ENCODE measurements at regions not wholly inside any gene's neighbourhood (a gene's known extent, or its start where the extent isn't known, plus 50 kb on each side); places are given as distances from the start of the nearest gene placed in this dataset.

DNA sequence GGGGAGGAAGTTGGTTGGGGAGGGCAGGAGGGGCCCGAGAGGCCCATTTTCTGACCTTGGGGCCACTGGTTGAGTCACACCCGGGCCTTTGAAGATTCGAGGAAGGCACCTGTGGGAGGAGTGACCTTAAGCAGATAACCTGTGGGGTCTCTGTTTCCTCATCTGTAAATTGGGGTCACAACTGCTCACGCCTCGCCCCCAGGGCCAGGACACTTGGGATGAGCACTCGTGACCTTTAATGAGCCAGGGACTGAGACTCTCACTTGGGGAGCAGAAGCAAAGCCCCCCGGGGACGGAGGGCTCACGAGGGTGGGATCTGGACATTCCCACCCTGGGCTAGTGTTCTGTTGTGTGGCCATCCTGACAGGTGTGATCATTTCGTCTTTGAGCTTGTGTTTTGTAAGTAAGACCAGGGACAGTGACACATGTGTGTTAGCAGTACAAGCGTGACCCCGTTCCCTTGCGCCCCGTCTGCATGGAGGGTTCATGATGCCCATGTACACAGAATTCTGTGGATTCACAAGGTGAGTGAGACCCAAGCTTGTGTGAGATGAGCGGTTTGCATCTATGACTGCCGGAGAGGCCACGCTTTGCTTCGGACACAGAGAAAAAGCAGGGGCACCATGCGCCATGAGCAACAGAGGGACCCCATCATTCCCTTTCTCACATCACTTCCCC, 79.3 kb upstream of the PMEPA1 start:
- Mint-ChIP-seq H3K27ac (ENCODE audit: unreplicated experiment) (no peak overlapping the region), H3K36me3 (ENCODE audit: insufficient read depth, unreplicated experiment) (no peaks in the 10 kb centered on the region), H3K4me3 (ENCODE audit: unreplicated experiment) (no peak overlapping the region), H3K9me3 (ENCODE audit: unreplicated experiment) (peaks cover 10% of the 10 kb centered on the region), H3K4me1 (ENCODE audit: low read depth, unreplicated experiment) (peaks cover 6% of the 10 kb centered on the region), H3K27me3 (ENCODE audit: insufficient read depth, unreplicated experiment) (no peaks in the 10 kb centered on the region)
- Histone ChIP-seq H3K27me3 (replicated peaks; ENCODE audit: control insufficient read depth, insufficient read depth, low read length) (no peaks in the 10 kb centered on the region), H3K9me3 (no peaks in the 10 kb centered on the region), H3K36me3 (ENCODE audit: control insufficient read depth, insufficient read depth, low read length) (no peaks in the 10 kb centered on the region), H3K4me1 (0 out of 2 replicates have a peak, but pooled peaks cover 5% of the 10 kb centered on the region), H3K4me3 (ENCODE audit: low read depth, low read length) (no peak overlapping the region)
- intact Hi-C loops (cut with micrococcal nuclease; ENCODE audit: unreplicated experiment): no loop called here
- DNase-seq: peak in 1 of 2 experiments; percentile 37
- ChIA-PET CTCF (no interaction called here), POLR2A (no interaction called here)
- BruUV-seq (replicated peaks): no TSS peak
- TF ChIP-seq, protein P1, sequence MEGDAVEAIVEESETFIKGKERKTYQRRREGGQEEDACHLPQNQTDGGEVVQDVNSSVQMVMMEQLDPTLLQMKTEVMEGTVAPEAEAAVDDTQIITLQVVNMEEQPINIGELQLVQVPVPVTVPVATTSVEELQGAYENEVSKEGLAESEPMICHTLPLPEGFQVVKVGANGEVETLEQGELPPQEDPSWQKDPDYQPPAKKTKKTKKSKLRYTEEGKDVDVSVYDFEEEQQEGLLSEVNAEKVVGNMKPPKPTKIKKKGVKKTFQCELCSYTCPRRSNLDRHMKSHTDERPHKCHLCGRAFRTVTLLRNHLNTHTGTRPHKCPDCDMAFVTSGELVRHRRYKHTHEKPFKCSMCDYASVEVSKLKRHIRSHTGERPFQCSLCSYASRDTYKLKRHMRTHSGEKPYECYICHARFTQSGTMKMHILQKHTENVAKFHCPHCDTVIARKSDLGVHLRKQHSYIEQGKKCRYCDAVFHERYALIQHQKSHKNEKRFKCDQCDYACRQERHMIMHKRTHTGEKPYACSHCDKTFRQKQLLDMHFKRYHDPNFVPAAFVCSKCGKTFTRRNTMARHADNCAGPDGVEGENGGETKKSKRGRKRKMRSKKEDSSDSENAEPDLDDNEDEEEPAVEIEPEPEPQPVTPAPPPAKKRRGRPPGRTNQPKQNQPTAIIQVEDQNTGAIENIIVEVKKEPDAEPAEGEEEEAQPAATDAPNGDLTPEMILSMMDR (IDR thresholded peaks at IDR 0.05; ENCODE audit: insufficient read depth in 1 of 2, low read depth in 1 of 2, low read length in 1 of 2, severe bottlenecking in 1 of 2, unreplicated experiment in 1 of 2): no peak

DNA sequence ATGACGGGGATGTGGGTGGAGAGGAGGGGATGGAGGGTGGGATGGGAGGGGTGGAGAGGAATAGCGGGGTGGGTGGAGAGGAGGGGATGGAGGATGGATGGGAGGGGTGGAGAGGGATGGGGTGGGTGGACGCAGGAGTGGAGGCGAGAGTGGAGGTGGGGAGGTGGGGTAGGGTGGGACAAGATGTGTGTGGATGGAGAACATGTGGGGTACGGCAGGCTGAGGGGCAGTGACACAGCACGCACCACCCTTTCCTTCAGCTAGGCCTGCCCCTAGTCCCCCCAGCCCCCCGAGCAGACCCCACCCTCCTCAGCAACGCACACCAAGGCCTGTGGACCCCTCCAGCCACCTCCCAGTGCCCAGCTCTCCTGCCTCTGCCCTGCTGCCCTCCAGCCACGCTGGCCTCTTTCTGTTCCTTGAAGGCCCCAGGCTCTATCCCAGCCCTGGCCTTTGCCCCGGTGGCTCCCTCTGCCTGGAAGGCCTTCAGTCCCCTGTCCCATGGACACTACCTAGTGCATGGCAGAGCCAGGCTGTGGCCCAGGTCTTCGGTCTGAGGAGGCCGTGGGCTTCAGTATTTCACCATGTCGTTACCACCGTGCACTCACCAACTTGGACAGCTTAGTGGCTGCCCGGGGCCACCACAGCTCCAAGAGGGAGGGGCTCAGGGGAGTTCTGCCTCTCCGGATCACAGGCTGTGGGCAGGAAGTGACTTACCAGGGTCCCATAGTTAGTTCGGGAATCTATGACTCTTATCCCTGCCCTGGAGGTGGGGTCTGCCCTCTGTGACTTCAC, 78.4 kb upstream of the PMEPA1 start:
- H3K4me1 ChIP-seq: 0 out of 2 replicates have a peak, but pooled peaks cover 5% of the 10 kb centered on the region
- H3K36me3 Mint-ChIP-seq (ENCODE audit: insufficient read depth, unreplicated experiment): no peaks in the 10 kb centered on the region
- H3K27ac Mint-ChIP-seq (ENCODE audit: unreplicated experiment): no peak overlapping the region
- H3K4me1 Mint-ChIP-seq (ENCODE audit: low read depth, unreplicated experiment): peaks cover 6% of the 10 kb centered on the region
- CTCF ChIA-PET: no interaction called here
- H3K9me3 ChIP-seq: no peaks in the 10 kb centered on the region
- no peaks in the 10 kb centered on the region for H3K27me3 ChIP-seq (replicated peaks; ENCODE audit: control insufficient read depth, insufficient read depth, low read length)
- intact Hi-C loops (cut with micrococcal nuclease; ENCODE audit: unreplicated experiment): no loop called here
- BruUV-seq (replicated peaks): no TSS peak
- peak in 1 of 2 experiments; percentile 47 for DNase-seq
- no peak overlapping the region for H3K4me3 ChIP-seq (ENCODE audit: low read depth, low read length)
- no peaks in the 10 kb centered on the region for H3K36me3 ChIP-seq (ENCODE audit: control insufficient read depth, insufficient read depth, low read length)
- no peak overlapping the region for H3K4me3 Mint-ChIP-seq (ENCODE audit: unreplicated experiment)
- H3K9me3 Mint-ChIP-seq (ENCODE audit: unreplicated experiment): peaks cover 10% of the 10 kb centered on the region
- H3K27me3 Mint-ChIP-seq (ENCODE audit: insufficient read depth, unreplicated experiment): no peaks in the 10 kb centered on the region
- TF ChIP-seq, protein P1 (IDR thresholded peaks at IDR 0.05; ENCODE audit: insufficient read depth in 1 of 2, low read depth in 1 of 2, low read length in 1 of 2, severe bottlenecking in 1 of 2, unreplicated experiment in 1 of 2): no peak
- POLR2A ChIA-PET: no interaction called here

DNA sequence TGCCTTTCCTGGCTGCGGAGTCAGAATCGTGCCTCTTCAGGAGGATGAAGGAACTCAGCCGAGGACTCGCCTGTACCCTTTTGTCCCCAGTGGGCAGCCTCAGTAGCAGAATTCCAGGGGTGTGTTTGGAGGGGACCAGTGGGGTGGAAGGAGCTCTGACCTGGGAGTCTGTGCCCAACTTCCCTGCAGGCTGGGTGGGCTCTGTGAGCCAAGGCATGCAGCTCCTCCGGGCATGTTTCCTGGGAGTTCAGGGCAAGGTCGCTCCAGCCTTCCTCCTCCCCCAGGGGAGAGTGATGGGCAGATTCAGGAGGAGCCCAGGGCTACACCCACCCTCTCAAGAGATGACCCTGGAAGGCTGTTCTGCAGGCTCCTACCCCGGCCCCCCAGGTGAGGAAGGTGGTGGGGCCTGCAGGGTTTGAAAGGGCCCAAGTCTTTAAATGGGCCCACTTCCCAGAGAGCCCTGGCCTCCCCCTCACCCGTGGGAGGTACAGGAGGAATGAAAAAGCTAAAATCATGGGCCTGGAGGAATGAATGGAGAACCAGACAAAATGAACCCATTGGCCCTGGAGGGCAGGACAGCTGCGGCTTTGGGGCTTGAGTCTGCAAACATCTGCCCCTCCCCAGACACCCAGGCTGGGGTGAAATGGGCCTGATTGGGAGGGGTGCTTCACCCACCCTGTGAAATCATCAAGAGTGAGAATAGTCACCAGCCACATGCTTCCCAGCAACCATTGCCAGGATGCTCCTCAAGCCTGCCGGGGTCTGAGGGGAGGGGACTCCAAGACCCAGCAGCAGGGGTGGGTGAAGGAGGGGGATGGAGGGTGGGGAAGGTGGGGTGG, 77.6 kb upstream of the PMEPA1 start:
- Histone ChIP-seq H3K27me3 (replicated peaks; ENCODE audit: control insufficient read depth, insufficient read depth, low read length) (no peaks in the 10 kb centered on the region), H3K9me3 (no peaks in the 10 kb centered on the region), H3K36me3 (ENCODE audit: control insufficient read depth, insufficient read depth, low read length) (no peaks in the 10 kb centered on the region), H3K4me3 (ENCODE audit: low read depth, low read length) (no peak overlapping the region), H3K4me1 (0 out of 2 replicates have a peak, but pooled peaks cover 5% of the 10 kb centered on the region)
- peak in 1 of 2 experiments; percentile 34 for DNase-seq
- BruUV-seq (replicated peaks): no TSS peak
- Mint-ChIP-seq H3K9me3 (ENCODE audit: unreplicated experiment) (peaks cover 10% of the 10 kb centered on the region), H3K4me1 (ENCODE audit: low read depth, unreplicated experiment) (peaks cover 6% of the 10 kb centered on the region), H3K27ac (ENCODE audit: unreplicated experiment) (no peak overlapping the region), H3K4me3 (ENCODE audit: unreplicated experiment) (no peak overlapping the region), H3K36me3 (ENCODE audit: insufficient read depth, unreplicated experiment) (no peaks in the 10 kb centered on the region), H3K27me3 (ENCODE audit: insufficient read depth, unreplicated experiment) (no peaks in the 10 kb centered on the region)
- CTCF ChIA-PET: no interaction called here
- POLR2A ChIA-PET: no interaction called here
- intact Hi-C loops (cut with micrococcal nuclease; ENCODE audit: unreplicated experiment): no loop called here
- TF ChIP-seq, protein P1 (IDR thresholded peaks at IDR 0.05; ENCODE audit: insufficient read depth in 1 of 2, low read depth in 1 of 2, low read length in 1 of 2, severe bottlenecking in 1 of 2, unreplicated experiment in 1 of 2): no peak
